ENCODE measurements at regions not wholly inside any gene's neighbourhood (a gene's known extent, or its start where the extent isn't known, plus 50 kb on each side); places are given as distances from the start of the nearest gene placed in this dataset.

DNA sequence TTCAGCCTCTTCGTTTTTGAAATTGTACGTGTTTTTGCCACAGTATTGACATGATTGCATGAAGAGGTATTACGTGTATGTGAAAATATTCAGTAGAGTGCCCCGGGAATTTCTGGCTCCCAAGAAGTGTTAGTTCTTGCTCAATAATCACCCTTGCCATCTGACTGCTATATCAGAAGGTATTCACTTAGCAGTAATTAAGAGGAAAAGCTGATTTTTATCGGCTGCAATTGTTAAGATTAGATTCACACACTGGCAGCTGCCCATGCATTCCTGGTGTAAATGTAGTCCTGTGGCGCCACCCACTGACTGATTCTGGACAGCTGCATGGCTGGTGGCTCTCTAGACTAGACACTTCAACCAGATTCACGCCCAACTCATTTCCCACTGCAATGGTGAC lies 440.1 kb upstream of the ADAMTS16 start:
- DNase-seq (ENCODE audit: low read depth, low spot score): peak; percentile 70

DNA sequence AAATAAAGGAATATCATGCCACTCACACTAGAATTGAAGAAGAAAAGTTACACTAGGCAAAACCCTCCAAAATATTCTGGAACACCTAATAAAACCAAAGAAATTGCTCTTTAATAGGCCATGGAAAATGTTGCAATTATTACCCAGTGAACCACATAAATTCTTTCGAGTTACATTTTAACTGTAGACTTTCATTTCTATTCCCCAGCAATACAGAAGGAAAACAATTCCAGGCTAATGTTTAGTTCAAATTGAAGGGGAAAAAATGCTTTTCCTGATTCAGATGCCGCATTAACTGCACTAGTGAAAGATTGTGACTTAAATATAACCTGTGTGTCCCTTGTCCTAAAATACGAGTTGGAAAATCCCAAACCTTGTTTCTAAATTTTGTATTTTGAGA lies 439.3 kb upstream of the ADAMTS16 start:
- no peak for DNase-seq (ENCODE audit: low read depth, low spot score)

DNA sequence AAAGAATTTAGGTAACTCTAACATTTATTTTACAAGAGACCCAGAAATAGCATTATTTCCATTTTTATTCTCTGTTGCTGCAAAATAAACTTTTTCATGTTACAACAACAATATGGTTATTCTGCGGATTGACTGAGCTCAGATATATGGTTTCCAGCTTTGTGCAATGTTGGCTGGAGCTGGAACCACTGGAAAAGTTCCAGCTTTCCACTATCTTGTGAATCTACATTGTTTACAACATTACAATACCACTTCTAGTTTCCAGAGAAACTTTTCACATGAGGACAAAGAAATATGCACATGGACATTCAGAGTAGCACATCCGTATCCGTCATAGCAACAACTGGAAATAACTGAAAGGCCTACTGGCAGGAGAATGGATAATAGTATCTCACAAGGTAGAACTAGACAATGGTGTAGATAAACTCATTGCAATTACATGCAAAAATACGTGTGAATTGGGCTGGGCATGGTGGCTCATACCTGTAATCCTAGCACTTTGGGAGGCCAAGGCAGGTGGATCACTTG lies 436.1 kb upstream of the ADAMTS16 start:
- no peak for DNase-seq (ENCODE audit: low read depth, low spot score)

DNA sequence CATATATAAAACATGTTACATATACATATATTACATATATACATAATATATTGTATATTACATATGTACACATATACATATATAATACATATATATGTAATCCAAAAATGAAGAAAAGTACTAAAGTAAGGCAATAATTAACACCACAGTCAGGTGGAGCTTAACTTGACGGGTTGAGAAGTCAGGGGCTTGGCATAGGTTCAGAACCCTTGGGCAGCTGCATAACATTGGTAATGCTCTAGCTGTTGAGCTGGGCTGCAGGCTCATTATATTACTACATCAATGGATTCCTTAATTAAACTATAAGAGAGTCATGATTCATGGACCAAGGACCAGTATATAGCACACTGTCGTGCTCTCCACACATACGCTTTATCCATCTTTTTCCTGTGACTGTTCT lies 435.2 kb upstream of the ADAMTS16 start:
- DNase-seq (ENCODE audit: low read depth, low spot score): no peak

DNA sequence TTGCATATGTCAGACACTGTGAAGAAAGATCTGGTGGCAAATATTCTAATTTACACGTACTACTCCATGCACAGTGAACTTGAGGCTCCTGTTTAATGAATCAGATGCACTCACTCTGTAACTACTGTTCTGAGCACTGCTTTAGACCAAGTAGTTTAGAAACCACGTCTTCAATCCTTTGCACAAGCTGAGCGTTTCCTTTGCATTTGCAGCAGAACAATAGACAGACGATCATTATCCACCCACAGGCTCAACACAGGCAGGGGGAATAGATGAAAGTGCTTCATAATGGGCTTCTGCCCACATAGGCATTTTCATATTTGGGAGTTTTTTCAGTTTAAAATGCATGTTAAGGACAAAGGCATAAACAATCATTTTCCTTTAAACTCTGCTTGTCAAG lies 423.3 kb upstream of the ADAMTS16 start:
- DNase-seq (ENCODE audit: low read depth, low spot score): no peak

DNA sequence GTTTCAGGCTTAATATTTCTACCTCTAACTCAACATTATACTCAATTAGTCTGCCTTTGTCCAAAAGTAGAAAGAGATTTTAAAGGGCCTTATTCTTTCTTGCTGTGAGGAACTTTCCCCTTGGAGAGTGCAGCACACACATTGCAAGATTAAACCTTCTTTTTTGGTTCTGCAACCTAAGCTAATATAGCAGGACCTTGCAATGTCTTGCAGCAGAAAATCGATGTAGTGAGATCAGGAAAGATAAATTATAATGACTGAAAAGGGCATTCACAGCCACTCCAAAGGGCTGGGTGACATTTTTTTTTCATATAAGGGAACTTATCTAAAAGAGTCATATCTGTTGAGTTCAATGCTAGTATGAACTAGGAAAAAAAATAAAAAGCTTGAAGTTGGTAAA lies 422.7 kb upstream of the ADAMTS16 start:
- DNase-seq (ENCODE audit: low read depth, low spot score): no peak

DNA sequence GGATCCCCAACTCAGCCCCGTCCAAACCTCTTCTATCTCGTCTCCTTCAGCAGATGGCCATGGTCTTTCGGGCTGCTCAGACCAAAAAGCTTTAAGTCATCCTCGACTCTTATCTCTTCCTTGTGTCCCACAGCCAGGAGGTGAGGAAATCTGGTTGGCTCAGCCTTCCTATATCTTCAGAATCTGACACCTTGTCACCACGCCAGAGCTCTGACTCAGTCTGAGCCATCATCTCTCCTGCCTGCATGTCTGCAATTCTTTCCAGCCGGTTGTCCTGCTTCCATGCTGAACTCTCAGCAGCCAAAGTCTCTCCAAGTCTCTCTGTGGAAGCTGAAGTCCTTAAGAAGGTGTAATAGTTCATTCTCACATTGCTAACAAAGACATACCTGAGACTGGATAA lies 419.3 kb upstream of the ADAMTS16 start:
- DNase-seq (ENCODE audit: low read depth, low spot score): peak; percentile 31

DNA sequence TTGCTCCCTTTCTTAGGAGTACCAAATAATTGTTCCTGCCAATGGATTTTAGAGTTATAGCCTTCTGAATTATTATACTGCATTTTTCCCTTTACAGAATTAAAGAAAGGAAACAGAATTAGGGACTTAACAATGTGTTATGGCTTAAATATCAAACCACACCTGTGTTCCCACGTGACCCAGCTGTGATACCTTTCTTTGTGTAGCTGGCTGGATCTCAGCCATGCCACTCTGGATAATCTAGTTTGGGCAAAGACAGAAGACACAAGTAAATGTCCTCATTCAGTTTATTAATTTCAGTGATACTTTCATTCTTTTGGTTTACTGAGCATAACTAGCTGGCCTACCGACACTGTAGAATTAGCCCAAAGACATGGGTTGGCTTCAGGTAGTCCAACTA lies 417.2 kb upstream of the ADAMTS16 start:
- DNase-seq (ENCODE audit: low read depth, low spot score): no peak

DNA sequence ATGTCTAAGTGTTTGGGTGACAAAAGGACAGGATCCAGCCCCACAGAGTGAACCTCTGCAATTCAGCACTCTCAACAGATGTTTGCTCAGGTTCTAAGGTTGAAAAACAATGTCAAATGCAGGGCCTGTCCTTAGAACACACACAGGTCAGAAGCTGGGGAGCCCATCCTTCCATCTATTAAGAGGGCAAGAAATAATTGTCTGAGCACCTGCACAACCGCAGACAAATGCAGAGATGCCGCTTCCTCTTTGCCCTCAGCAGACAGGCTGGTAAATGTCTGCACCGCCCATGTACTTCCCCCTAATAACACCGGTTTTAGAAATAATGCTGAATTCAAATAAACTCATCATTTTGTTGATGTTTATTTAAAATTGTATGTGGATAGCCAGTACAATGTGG lies 414.5 kb upstream of the ADAMTS16 start:
- DNase-seq (ENCODE audit: low read depth, low spot score): no peak

DNA sequence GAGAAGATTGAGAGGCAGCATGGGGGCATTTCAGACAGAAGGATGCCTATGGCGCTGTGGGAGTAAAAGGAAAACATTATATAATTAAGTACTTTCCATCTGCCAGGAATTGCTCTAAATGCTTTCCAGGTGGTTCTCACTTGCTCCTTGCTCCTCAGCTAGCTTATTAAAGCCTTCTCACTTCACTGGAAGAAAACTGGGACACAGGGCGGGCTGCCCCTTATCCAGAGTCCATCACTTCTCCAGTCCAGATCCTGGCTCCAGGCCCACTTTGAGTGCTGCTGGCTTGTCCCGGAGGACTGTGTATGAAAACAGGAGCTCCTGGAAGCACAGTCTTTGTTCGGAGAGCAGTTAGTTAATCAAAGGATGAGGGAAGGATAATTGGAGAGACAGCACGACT lies 409.9 kb upstream of the ADAMTS16 start:
- no peak for DNase-seq (ENCODE audit: low read depth, low spot score)

DNA sequence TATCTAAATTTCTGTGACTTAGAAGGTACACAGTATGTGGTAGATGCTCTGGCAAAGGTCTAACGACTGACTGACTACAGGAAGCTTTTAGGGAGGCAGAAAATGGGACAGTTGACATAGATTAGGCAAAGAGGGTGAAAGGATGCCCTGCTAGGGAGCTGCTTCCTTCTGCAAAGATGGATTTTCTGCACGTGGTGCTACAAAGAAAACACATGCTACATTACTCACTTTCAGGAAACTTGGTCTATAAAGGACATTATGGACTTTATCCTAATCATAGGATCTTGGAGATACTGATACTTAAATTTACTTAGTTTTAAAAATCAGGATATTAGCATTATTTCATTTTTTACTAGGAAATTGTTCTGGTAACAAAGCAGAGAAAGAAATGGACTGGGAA lies 405.8 kb upstream of the ADAMTS16 start:
- DNase-seq (ENCODE audit: low read depth, low spot score): no peak

DNA sequence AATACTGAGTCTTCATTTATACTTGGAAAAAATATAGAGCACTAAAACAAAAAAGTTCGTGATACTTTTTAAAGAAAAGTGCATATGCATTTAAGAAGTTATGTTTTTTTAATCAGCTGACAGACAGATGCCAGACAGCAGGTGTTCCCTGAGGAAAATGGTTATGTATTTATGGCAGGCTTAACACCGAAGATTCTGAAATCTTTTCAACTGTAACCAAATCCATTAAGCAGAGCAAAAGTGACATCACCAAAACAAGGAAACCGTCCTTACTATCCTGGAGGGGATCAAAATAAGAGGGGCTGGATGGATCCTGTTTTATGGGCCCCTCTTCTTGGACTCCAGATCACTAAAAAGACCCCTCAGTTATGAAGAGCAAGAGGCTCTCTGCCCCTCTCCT lies 404.9 kb upstream of the ADAMTS16 start:
- DNase-seq (ENCODE audit: low read depth, low spot score): no peak

DNA sequence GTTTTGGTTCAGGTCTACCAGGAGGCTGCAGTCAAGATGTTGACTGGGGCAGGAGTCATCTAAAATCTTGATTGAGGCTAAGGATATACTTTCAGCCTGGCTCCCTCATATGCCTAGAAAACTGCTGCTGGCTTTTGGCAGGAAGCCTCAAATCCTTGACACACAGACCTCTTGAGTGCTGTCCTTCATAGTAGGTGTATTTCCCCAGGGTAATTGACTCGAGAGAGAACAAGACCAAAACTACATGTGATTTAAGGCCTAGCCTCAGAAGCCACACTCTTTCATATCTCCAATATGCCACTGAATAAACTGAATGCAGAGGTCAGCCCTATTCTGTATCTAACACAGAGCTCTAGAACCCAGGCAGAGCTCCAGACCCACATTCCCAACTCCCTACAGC lies 402.3 kb upstream of the ADAMTS16 start:
- DNase-seq (ENCODE audit: low read depth, low spot score): no peak

DNA sequence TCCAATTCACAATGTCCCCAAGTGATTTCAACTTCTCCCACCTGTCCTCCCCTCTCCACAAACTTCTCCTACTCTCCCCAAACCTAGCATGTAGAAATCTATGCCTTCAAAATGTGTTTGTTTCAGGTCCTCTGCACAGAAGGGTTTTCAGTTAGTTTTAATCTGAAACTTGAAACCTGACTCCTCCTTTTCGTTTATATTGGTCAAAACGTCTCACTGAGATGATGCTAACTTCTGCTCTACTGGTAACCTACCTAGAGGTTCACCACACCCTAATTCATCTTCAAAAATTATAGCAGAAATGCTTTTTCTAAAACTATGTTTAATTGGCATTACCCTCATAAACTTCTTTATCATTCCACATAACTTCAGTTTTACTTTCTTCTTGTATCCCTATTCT lies 401.8 kb upstream of the ADAMTS16 start:
- DNase-seq (ENCODE audit: low read depth, low spot score): no peak

DNA sequence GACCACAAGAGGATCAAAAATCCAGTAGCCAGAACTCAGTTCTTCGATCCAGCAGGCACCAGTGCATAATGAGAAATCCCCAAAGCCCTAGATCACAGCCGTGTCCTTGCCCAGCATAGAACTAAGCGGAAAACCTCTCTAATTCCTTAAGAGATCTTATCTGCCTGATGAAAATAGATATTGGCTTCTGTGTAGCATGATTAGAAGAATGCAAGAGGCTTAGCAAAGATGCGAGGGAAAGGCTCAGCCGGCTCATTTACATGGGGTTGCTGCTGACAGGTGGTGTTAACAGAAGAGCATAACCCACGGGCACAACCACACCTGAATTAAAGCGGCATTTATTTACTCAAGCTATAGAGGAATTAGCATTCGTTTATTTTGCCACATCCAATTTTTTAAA lies 400.0 kb upstream of the ADAMTS16 start:
- DNase-seq (ENCODE audit: low read depth, low spot score): no peak

DNA sequence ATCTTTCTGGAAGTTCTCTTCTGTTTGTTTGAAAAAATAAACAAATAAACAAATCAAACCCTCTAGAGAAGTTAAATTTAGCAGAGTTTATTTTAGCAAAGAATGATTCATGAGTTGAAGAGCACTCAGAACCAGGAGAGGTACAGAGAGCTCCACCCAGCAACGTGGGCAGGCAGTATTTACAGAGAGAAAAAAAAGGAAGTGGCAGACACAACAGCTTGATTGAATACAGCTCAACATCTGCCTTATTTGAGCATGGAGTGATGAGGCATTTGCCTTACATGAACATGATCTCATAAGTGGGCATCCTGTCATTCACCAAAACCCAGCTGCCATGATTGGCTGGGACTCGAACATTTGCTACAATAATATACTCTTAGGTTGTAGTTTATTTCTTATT lies 381.6 kb upstream of the ADAMTS16 start:
- DNase-seq (ENCODE audit: low read depth, low spot score): no peak

DNA sequence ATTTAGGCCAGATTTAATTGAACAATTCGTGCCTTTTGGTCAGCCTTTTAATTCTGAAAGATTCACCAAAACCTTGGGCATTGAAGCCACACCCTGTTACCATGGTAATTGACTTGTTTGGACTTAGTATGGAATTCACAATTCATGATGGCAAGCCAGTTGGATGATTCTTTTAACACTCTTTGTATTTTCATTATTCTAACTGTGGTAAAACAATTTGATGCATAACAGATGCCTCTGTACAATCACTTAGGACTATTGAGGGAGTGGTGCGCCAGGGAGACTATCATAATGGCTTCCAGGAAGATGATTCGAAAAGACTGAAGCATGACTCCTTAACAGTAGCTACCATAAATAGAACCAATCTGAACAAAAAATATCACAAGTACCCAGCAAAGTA lies 381.1 kb upstream of the ADAMTS16 start:
- DNase-seq (ENCODE audit: low read depth, low spot score): no peak

DNA sequence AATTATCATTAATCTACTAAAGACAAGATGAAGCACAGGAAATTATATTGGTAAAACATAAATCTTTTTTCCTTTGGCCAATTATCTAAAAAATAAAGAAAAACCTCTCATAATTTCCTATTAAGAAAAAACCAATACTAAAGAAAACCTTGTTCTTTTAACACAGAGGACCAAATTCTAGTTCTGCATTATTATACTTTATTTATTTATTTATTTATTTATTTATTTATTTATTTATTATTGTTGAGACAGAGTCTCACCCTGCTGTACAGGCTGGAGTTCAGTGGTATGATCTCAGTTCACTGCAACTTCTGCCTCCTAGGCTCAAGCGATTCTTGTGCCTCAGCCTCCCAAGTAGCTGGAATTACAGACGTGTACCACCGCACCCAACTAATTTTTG lies 377.8 kb upstream of the ADAMTS16 start:
- DNase-seq (ENCODE audit: low read depth, low spot score): no peak

DNA sequence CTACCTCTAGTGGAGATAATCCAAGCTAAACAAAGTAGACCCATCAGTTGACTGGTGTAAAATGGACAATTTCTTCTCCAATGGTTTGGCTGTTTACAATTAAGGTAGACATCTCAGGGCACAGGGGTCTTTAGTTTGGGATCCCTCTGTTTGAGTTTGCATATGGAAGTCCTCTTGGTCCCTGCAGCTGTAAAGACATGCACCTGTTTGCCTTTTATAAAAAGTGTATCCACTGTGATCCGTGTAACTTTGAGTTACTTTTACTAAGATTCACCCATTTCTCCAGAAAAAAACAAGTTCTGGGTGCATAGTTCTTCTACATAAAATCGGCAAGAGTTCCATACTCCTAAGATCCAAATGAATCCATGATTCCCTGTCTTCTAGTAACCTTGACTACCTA lies 374.7 kb upstream of the ADAMTS16 start:
- DNase-seq (ENCODE audit: low read depth, low spot score): no peak

DNA sequence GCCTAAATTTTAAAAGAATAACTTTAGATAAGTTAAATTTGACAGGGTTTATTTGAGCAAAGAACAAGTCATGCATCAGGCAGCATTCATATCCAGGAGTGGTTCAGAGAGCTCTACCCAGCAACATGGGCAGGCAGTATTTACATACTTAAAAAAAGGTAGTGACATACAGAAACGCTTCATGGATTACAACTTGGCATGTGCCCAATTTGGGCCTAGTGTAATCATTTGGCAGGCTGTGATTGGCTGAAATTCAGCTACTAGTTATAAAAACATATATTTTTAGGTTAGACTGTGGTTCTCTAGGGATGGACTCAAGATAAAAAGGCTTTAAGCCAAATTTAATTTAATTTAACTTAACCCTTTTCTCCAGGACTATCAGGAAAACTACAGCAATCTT lies 374.0 kb upstream of the ADAMTS16 start:
- DNase-seq (ENCODE audit: low read depth, low spot score): no peak

DNA sequence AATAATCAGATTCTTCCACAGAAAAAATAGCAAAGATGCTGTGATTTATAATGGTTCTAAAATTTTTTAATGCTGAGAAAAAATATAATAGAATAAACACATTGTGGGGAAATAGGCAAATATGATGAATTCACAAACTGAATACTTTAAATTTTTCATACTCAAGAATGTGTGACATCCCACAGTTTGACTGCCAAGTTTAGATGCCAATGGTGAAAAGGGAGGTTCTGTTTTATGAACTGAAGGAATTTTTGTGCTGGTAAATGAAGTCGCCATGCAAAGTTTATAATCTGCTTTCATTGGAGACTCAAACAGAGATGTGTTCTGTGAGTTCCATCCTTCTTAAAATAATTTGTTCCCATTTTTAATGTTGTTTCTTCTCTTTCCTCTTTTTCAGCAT lies 367.5 kb upstream of the ADAMTS16 start:
- DNase-seq (ENCODE audit: low read depth, low spot score): peak; percentile 2

DNA sequence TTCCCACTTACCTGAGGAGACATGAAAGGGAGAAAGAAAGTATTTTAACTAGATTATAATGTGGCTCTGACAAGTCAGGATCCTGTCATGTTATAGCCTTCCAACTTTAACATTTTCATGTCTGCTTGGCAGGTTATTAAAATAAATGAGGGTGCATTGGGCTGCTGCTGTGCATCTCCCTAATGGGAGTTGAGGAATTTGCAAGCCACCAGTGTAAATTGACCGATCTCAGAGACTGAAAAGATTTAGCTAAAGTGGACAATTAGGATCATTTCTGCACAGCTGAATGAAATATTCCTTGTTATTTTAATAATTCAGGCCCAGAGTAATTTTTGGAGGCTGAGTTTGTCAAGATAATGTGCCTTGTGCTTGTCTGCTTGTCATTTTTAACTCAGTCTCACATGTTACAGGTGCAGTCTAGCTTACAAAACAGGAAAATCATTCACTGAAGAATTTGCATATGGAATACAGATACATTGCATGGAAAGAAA lies 366.3 kb upstream of the ADAMTS16 start:
- DNase-seq (ENCODE audit: low read depth, low spot score): no peak

DNA sequence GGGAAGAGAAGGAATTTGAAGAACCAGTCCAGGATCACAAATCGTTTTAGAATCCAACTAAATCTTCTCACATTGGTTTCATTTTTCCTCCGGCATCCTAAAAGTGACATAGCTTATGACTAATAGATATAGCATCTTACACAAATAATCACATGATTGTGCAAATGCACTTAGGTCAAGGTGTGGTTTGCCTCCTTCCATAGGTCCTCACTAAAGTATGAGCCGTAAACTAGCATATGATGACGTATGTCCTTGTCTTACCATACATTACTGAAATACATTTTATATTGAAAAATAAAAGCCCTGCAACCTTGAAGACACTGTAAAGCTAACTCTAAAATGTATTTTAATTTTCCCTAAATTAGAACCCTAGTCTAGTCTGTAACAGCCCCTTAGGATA lies 362.7 kb upstream of the ADAMTS16 start:
- DNase-seq (ENCODE audit: low read depth, low spot score): no peak

DNA sequence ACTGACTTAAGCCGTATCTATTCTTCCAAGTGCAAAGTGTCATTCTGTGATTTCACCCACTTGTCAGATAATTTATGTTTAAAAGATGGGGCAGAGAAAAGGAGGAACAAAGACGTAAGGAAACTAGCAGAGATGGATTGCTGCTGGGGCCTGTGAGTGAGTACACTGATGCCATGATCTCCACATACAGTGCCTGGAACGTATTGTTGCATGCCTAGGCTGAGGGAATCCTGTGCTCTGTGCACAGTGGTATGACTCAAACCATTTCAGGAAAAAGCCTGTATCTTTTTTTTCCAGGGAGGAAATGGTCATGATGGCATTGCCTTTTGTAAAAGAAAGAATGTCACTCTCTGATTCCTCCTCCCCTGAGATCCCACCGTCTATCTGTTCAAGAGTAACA lies 359.5 kb upstream of the ADAMTS16 start:
- no peak for DNase-seq (ENCODE audit: low read depth, low spot score)

DNA sequence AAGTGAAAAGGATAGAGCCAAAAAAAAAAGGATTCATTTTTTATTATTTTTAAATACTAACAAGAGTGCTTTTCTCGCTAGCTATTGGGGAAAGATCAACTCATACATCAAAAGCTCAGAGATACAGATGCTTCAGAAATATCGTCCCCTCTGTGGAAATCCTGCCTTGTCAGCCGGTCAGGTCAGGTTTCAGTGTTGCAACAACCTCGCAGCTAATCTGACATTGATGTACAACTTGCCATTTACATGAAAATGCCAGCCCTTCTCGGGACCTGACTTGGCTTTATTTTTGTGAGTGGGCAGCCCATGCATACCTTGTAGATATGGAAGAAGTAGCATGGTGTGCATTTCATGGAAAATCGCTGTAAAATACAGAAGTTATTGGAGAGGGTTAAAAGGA lies 358.8 kb upstream of the ADAMTS16 start:
- no peak for DNase-seq (ENCODE audit: low read depth, low spot score)
